Loucy (cell line): ENCODE measurements at regions not wholly inside any gene's neighbourhood (a gene's known extent, or its start where the extent isn't known, plus 50 kb on each side); places are given as distances from the start of the nearest gene placed in this dataset.

Experiments used
- H2AFZ ChIP-seq: fragments of 200-600 bp; sonication (generic); 2 replicates; pipeline ENCODE4 v1.6.0; 2016; ENCODE audit warnings: antibody characterized with exemption, mild to moderate bottlenecking, low read length, moderate library complexity
- H3F3A ChIP-seq: fragments of 200-600 bp; 2 replicates; pipeline ENCODE4 v1.6.0; 2016; ENCODE audit warnings: antibody characterized with exemption, low read depth, mild to moderate bottlenecking
- H3K27me3 ChIP-seq: fragments of 200-600 bp; sonication (generic); 2 replicates; pipeline ENCODE4 v1.6.1; 2014; ENCODE audit warnings: low read length, mild to moderate bottlenecking; ENCODE audit not compliant: insufficient read depth, poor library complexity, severe bottlenecking
- H3K36me3 ChIP-seq: fragments of 200-600 bp; sonication (generic); 2 replicates; pipeline ENCODE4 v1.6.1; 2016; ENCODE audit warnings: low read length; ENCODE audit not compliant: insufficient read depth
- H3K4me1 ChIP-seq: fragments of 200-600 bp; sonication (generic); 2 replicates; pipeline ENCODE4 v1.5.1; 2014; ENCODE audit warnings: low read length, mild to moderate bottlenecking; ENCODE audit not compliant: insufficient read depth, poor library complexity, severe bottlenecking
- H3K4me2 ChIP-seq: fragments of 200-600 bp; sonication (generic); 2 replicates; pipeline ENCODE4 v1.6.0; 2014; ENCODE audit warnings: antibody characterized with exemption, low read length, low read depth, mild to moderate bottlenecking; ENCODE audit not compliant: poor library complexity, severe bottlenecking
- H3K4me3 ChIP-seq: fragments of 200-600 bp; sonication (generic); 2 replicates; pipeline ENCODE4 v1.5.1; 2014; ENCODE audit warnings: low read length, mild to moderate bottlenecking, mixed read lengths; ENCODE audit not compliant: poor library complexity, severe bottlenecking
- H3K79me2 ChIP-seq: fragments of 200-600 bp; sonication (generic); 2 replicates; pipeline ENCODE4 v1.6.1; 2014; ENCODE audit warnings: low read length; ENCODE audit not compliant: insufficient read depth
- H3K9ac ChIP-seq: fragments of 200-600 bp; sonication (generic); 2 replicates; pipeline ENCODE4 v1.6.0; 2014; ENCODE audit warnings: mild to moderate bottlenecking, low read depth, low read length, moderate library complexity; ENCODE audit not compliant: poor library complexity, severe bottlenecking
- H3K9me2 ChIP-seq: fragments of 200-600 bp; sonication (generic); replicated peaks from 2 replicates; pipeline ENCODE4 v1.6.1; 2016; ENCODE audit warnings: low read depth, low read length, mixed read lengths
- H3K9me3 ChIP-seq: fragments of 200-600 bp; sonication (generic); 2 replicates; pipeline ENCODE4 v1.6.1; 2014; ENCODE audit warnings: mild to moderate bottlenecking, antibody characterized with exemption, low read length, low read depth; ENCODE audit not compliant: insufficient read depth
- H4K20me1 ChIP-seq: fragments of 200-600 bp; sonication (generic); 2 replicates; pipeline ENCODE4 v1.6.0; 2014; ENCODE audit warnings: antibody characterized with exemption, low read length, mild to moderate bottlenecking; ENCODE audit not compliant: insufficient read depth, poor library complexity, severe bottlenecking
- EZH2phosphoT487 ChIP-seq: fragments of 200-600 bp; IDR thresholded peaks from 2 replicates; pipeline ENCODE4 v1.6.1; 2018; ENCODE audit warnings: antibody characterized with exemption, mild to moderate bottlenecking, moderate library complexity, borderline replicate concordance
- TF ChIP-seq, protein P1 (sequence below): fragments of 200-600 bp; sonication (generic); conservative IDR thresholded peaks from 2 replicates; pipeline ENCODE4 v1.5.1; 2014; ENCODE audit warnings: mild to moderate bottlenecking, antibody characterized with exemption, low read length

DNA sequence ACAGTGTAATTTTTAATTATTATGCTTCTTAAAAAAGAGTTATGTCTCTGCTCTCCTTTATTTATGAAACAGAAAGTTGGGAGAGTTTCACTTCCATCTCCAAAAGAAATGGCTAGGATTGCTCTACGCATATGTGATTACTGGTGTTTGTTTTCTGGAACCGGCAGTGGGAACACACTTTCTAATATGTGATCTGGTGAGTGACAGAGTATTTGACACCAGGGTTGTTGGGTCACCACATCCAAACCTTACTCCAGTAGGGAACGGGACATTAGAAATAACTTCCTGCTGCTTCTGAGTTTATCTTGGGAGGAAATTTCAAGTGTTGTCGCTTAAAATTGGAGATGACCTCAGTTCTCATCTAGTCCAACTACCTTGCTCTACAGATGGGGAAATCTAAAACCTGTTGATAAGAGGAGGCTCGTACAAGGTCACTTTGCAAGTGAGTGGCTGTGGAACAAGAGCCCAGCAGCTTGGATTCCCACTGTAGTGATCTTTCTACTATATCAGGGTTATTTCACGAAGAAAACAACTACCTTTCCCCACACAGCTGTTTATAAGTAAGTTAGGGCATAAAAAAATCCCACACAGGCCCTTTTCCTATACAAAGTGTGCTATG lies 108.5 kb downstream of the TTC32 start:
- Histone ChIP-seq H3K9me2 (no peaks in the 10 kb centered on the region), H3K4me3 (no peak overlapping the region), H3K79me2 (no peaks in the 10 kb centered on the region), H3K4me1 (no peaks in the 10 kb centered on the region), H3K36me3 (no peaks in the 10 kb centered on the region), H3K4me2 (no peak overlapping the region), H3F3A (no peaks in the 10 kb centered on the region), H3K9me3 (no peaks in the 10 kb centered on the region; the same call in 1 of the 2 replicates), H3K9ac (no peak overlapping the region), H3K27me3 (no peaks in the 10 kb centered on the region), H2AFZ (no peak overlapping the region), H4K20me1 (no peaks in the 10 kb centered on the region)
- no peak for TF ChIP-seq EZH2phosphoT487
- TF ChIP-seq, protein P1, sequence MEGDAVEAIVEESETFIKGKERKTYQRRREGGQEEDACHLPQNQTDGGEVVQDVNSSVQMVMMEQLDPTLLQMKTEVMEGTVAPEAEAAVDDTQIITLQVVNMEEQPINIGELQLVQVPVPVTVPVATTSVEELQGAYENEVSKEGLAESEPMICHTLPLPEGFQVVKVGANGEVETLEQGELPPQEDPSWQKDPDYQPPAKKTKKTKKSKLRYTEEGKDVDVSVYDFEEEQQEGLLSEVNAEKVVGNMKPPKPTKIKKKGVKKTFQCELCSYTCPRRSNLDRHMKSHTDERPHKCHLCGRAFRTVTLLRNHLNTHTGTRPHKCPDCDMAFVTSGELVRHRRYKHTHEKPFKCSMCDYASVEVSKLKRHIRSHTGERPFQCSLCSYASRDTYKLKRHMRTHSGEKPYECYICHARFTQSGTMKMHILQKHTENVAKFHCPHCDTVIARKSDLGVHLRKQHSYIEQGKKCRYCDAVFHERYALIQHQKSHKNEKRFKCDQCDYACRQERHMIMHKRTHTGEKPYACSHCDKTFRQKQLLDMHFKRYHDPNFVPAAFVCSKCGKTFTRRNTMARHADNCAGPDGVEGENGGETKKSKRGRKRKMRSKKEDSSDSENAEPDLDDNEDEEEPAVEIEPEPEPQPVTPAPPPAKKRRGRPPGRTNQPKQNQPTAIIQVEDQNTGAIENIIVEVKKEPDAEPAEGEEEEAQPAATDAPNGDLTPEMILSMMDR, result no peak

DNA sequence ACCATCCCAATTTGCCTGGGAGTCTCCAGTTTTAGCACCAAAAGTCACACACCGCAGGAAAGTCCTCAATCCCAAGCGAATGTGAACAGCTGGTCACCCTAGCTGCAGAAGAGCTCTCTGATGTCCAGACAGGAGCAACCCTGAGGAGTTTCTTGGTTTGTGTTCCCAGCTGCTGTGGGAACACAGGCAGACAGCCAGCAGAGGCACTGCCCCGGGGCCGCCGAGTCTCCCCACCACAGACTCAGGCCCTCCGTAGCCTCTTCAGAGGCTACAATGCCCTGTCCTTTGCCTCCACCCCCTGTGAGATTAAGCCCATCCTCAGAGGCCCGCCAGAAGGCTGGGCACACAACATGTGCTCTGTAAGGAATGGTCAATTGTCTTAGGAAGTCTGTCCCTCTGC lies 111.5 kb downstream of the TTC32 start:
- Histone ChIP-seq H3K9me2 (no peaks in the 10 kb centered on the region), H2AFZ (no peak overlapping the region), H3K4me2 (no peak overlapping the region), H3K9ac (no peak overlapping the region), H3K4me1 (no peaks in the 10 kb centered on the region), H3K79me2 (no peaks in the 10 kb centered on the region), H3K27me3 (no peaks in the 10 kb centered on the region), H4K20me1 (no peaks in the 10 kb centered on the region), H3K9me3 (no peaks in the 10 kb centered on the region), H3K36me3 (no peaks in the 10 kb centered on the region), H3F3A (no peaks in the 10 kb centered on the region), H3K4me3 (no peak overlapping the region)
- TF ChIP-seq, protein P1, result no peak
- TF ChIP-seq EZH2phosphoT487, result no peak

DNA sequence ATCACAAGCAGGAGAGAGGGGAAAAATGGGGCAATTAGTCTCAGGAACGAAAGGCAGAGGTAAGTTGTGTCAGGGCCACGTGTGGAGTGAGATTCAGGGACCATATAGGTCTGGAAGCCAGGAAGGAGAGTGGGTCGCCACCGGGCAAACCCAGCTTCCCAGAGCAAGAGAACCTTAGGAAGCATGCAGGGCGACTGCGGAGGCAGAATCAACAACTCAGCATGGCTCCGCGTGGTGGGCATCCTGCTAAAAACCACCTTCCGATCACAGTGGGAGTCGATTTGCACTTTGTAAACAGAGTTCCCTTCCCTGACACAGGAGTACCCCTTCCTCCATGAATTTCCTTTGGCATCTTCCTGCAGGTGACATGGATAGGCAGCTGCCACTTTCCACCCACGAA lies 114.6 kb downstream of the TTC32 start:
- H4K20me1 ChIP-seq, result no peaks in the 10 kb centered on the region
- H3K4me2 ChIP-seq, result no peak overlapping the region
- TF ChIP-seq, protein P1, result no peak
- TF ChIP-seq EZH2phosphoT487, result no peak
- H3K79me2 ChIP-seq, result no peaks in the 10 kb centered on the region
- H3K4me3 ChIP-seq, result no peak overlapping the region
- no peak overlapping the region for H3K9ac ChIP-seq
- no peaks in the 10 kb centered on the region for H3K9me3 ChIP-seq
- H3K27me3 ChIP-seq, result no peaks in the 10 kb centered on the region
- no peaks in the 10 kb centered on the region for H3F3A ChIP-seq
- H3K4me1 ChIP-seq, result no peaks in the 10 kb centered on the region
- no peaks in the 10 kb centered on the region for H3K36me3 ChIP-seq
- no peak overlapping the region for H2AFZ ChIP-seq
- no peaks in the 10 kb centered on the region for H3K9me2 ChIP-seq
